GM21576 (cell line): ENCODE measurements at regions not wholly inside any gene's neighbourhood (a gene's known extent, or its start where the extent isn't known, plus 50 kb on each side); places are given as distances from the start of the nearest gene placed in this dataset.
A peak's percentile ranks its signal among the peaks of the same experiment; 100 is the strongest.
"Not testable (repeated sequence)": the region's sequence is repeated elsewhere in the genome, so short reads cannot be mapped to it uniquely, and the experiment has no call there.

Source experiments
- ATAC-seq: cut with Tn5 transposase; IDR thresholded peaks from one replicate; pipeline ENCODE4 v1.9.1; 2021; ENCODE audit warnings: mild to moderate bottlenecking, moderate library complexity; ENCODE audit not compliant: unreplicated experiment

DNA sequence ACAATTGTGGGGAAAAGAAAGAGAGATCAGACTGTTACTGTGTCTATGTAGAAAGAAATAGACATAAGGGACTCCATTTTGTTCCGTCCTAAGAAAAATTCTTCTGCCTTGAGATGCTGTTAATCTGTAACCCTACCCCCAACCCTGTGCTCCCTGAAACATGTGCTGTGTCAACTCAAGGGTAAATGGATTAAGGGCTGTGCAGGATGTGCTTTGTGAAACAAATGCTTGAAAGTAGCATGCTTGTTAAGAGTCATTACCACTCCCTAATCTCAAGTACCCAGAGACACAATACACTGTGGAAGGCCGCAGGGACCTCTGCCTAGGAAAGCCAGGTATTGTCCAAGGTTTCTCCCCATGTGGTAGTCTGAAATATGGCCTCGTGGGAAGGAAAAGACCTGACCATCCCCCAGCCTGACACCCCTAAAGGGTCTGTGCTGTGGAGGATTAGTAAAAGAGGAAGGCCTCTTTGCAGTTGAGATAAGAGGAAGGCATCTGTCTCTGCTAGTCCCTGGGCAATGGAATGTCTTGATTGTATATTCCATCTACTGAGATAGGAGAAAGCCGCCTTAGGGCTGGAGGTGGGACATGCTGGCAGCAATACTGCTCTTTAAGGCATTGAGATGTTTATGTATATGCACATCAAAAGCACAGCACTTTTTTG lies 695.9 kb upstream of the ADGRL4 start:
- ATAC-seq = not testable (repeated sequence)

DNA sequence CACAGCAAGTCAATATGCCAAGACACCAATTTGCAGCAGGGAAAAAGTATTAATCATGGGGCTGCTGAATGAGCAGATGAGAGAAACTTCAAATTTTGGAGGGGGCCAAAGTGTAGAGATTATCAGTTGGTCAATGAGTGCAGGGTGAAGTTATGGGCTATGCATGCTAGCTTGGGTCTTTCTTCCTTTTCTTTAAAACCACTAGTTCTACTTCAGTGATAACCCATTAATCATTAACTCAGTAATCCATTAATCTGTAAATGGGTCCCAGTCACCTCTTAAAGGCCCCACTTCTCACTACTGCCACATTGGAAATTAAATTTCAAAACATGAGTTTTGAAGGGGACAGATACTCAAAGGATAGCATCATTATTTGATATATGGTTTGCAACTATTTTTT lies 688.6 kb upstream of the ADGRL4 start:
- peak; percentile 91 for ATAC-seq

DNA sequence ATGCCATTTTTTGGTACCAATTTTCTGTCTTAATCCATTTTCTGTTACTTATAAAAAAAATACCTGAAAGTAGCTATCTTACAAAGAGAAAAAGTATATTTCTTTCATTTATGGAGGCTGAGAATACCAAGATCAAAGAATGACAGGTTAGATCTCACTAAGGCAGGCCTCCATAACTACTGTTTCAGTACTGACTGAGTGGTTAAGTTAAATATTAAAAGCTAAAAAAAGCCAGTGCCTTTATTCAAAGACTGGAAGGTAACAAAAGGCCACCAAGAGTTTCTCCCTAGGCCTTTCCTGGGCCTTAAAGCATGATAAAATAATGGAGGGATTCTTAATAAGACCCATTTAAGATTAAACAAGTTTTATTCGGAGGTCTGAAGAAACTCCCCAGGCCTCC lies 687.7 kb upstream of the ADGRL4 start:
- ATAC-seq = peak; percentile 51

DNA sequence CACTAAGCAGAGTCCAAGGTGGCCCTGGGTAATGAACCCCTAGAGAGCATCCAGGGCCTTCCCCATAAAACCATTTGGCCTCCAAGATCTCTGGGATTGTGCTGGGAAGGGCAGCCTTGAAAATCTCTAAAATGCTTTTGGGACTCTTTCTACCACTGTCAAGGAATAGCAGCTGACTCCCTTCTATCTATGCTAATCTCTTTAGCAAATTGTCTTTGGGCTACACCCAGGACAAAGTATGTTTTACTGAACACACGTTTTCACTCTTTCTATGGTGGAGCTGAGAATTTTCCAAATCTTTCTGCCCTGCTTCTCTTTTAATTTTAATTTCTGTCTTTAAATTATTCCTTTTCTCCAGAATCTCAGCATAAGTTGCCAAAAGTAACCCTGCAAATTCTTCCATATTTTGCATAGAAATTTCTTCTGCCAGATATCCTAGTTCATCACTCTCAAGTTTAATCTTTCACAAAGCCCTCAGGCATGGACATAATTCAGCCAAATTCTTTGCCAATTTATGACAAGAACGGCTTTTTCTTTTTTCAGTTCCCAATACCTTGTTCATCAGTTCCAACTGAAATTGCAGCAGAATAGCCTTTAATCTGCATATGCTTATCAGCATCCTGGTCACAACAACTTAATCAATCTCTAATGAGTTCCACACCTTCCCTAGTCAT lies 687.0 kb upstream of the ADGRL4 start:
- no peak for ATAC-seq

DNA sequence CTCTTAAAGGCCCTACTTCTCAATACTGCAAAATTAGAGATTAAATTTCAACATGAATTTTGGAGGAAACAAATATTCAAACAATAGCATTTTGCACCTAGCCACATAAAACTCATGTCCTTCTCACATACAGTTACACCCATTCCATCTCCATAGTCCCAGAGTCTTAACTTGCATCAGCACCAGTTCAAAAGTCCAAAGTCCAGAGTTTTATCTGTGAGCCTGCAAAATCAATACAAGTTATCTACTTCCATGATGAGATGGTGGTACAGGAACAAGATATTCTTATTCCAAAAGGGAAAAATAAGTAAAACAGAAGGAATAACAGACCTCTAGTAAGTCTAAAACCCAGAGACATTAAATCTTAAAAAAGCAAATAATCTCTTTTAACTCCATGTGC lies 686.0 kb upstream of the ADGRL4 start:
- no peak for ATAC-seq

DNA sequence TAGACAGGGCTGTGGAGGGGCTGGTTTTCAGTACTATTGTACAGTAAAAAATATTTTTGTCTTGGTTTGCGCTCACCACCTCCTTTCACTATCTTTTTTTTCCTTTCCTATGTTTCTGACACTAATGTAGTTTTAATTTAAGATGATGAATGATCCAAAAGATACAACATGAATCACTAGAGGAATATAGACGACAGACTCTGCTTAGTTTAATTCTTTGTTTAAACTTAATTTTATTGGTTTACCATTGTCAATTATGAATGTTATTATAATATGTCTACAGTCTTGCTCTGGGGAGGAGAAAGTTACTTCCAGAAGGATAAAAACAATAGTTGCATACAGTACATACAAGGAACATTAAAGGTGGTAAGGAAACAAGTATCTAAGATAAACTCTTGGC lies 682.4 kb upstream of the ADGRL4 start:
- ATAC-seq = no peak

DNA sequence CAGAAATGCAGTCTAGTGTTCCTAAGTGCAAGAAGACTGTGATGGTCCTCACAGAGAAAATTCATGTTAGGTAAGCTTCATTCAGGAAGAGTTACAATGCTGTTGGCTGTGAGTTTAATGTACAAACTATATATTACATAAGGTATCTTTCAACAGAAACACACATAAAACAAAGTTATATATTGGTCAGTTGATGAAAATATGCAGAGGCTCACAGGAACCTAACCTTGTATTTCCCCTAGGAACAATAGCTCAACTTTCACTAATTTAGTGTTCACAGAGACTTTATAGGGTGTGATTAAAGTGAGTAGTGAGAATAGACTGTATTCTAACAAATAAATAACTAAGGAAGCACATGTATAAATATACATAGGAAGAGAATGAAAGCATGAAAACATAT lies 676.9 kb upstream of the ADGRL4 start:
- no peak for ATAC-seq

DNA sequence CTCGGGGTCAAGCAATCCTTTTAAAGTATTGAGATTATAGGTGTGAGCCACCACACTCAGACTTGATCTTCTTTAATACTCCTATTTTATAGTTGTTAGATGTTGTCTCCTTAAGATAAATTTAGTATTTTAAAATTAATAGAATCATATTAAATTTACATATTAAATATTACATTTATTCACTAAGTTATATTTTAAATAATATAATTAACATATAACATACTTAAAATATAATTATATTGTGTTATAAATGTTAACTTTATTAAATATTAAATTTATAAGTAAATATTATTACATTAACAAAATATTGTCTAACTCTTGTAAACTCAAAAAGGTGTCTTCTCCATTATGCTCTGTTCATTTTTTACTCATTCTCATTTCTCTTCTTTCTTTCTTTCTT lies 675.9 kb upstream of the ADGRL4 start:
- no peak for ATAC-seq

DNA sequence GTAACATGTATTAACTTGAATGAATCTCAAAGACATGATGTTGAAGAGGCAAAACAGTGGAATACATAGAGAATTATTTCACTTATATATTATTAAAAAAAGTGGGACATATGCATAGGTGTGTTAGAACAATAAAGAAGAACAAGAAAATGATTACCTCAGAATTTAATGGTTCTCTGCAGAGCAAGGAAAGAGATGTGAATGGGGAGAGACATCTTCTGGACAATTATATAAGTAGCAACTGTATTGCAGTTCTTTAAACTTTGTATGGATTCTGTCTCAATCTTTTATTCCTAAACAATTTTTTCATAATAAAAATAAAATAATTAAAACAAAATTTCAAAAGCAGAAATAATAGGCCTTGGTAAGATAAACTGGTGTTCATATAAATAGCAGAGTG lies 674.9 kb upstream of the ADGRL4 start:
- ATAC-seq = no peak

DNA sequence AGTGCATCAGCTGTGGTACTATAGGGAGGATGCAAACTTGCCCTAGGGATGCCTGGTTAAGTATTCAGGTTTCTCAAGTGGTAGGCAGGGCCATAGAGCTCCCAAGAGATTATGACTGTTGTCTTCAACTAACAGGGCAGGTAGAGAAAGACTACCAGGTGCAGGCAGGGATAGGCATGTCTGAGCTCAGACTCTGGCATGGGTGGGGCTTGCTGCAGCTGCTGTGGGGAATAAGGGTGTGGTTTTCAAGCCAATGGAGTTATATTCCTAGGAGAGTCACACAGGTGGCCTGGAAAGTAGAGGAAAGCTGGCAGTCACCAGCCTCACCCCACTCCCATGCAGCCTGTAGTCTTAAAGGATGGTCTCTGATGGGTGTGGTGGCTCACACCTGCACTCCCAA lies 673.4 kb upstream of the ADGRL4 start:
- no peak for ATAC-seq

DNA sequence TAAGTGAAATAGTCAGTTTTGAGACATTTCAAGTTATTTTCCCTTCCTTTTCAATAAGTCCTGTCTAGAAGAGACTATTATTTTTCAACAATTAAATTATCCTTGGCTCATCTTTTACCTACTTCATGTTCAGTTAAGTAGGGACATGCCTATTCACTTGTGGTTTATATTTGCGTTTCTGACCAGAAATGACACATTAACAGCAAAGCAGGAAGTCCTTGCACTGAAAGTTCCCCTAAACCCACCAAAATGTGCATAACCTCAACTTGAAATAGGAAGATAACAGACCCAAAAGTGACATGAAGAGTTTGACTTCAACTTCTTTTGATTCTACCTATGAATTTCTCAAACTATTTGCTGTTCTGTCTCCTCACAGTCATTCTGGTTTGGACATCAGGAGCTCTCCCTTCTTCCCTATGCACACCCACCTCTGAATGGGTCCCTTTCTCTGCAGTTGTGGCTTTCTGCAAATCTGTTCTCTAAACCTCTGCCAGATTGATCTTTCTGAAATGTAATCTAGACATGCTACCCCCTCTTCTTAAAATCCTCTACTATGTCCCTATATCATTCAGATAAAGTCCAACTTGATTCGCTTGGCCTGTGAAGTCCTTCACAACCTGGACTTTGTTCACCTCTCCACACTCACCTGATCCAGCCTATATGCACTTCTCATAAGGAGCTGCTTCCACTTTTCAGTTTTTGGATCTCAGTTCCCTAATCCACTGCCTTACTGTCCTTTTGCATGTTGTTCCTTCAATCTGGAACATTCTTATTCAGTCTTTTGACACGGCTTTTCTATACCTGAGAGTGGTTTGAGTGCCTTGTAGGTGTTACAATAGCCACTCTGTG lies 661.5 kb upstream of the ADGRL4 start:
- ATAC-seq = peak; percentile 84

DNA sequence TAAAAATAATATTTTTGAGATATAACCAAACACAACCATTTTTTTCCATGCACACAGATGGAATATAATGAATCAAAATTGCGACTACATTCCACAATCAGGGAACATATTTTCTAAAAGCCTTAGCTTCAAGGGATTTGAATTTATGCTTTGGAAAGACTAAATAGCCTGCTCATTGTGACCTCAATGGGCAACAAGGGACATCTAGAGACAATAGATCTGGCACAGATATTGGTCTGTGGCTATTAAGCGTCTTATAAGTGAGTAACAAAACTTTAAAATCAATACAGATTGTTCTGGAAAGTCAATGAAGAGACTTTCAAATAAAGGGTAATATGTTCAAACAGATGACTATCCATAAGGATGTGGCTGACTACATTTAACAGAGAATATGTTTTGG lies 660.6 kb upstream of the ADGRL4 start:
- ATAC-seq = no peak

DNA sequence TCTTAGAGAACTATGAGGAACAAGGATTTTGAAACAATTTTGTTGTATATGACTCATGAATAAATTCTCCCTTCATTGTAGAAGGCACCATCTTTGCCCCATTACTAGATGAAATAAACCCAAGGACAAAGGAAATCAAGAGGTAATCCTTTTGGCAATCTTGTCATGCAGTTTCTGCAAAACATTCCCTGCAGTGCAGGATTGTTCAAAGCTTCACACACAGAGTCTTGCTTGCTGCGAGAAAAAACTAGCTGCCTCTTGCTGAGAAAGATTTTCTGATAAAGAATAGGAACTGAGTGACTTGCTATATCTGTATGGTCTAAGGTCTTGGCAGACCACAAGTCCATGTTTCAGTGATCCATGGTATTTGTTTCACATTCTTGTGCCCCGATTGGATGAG lies 657.4 kb upstream of the ADGRL4 start:
- ATAC-seq = no peak

DNA sequence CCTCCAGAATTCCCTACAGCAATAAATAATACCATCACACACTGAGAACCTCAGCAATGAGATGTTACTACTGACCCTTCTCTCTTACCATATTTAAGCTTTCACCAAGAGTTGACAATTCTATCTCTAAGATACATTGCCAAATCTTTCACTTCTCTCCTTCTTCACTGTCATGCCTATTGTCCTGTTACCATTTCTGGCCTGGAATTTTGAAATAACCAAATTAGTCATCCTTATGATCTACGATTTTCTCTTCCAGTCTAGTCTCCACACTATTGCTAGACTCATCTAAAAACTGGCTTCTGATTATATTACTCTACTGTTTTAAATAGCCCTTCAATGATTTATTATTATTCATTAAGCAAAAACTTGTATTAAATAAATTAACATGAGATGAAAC lies 656.1 kb upstream of the ADGRL4 start:
- no peak for ATAC-seq

DNA sequence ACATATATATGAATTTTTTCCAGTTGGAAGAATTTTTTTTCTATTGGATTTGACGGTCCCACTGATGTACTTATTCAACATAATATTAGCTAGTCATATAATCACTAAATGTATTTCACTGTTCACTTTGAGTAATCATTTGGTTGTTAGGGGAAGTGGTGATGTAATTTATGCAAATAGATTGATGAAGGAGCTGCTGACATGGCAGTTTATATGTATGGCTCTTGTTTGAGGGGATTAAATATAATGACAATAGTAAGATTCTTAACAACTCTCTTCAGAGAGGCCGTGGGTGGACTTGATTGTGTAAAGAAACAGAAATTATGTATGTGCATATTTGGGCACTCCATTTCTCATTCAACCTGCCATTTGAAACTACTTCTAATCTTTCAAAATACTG lies 653.6 kb upstream of the ADGRL4 start:
- no peak for ATAC-seq

DNA sequence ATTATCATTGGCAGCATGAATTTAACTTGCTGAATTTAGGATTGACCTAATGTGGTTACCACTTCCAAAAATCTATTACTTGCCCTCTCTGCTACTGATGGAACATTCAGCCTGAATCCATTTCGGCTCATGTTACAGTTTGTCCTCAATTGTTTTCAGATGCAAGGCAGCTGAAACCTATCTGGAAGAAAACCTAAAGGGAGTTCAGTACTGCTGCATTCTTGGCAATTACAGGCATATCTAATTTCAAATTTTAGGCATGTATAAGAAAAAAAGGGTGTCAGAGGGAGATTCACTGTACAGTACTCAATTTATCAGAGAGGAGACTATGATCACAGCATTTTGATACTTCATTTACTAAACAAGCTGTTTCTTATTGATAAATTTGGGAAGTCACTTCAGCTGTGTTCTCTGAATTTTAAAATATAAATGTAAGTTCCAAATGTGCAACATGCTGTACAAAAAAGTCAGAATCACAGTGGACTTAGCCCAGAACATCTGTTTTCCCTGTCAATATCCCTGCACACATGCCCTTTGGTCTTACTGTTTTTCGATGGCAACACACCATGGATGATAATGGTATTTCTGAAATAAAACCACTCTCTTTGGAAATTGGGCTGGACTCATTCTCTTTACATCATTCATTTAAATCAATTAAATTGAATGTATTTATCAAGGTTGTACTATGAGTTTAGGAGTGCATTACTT lies 651.6 kb upstream of the ADGRL4 start:
- ATAC-seq = no peak

DNA sequence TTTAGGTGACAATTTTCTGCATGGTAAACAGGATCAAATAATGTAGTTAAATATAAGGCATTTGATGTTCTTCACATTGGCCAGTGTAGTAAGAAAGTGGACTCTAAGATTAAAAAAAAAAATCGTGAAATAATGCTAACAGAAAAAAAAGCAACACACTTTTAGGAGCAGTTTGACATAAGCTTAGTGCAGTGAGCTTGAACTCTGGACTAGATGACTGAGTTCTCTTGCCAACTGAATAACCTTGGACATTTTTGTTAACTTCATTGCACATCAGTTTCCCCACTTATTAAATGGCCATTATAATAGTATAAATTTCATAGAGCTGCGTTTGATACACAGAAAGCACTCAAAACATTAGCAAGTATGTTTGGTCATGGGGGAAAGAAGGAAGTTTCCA lies 649.3 kb upstream of the ADGRL4 start:
- ATAC-seq = no peak

DNA sequence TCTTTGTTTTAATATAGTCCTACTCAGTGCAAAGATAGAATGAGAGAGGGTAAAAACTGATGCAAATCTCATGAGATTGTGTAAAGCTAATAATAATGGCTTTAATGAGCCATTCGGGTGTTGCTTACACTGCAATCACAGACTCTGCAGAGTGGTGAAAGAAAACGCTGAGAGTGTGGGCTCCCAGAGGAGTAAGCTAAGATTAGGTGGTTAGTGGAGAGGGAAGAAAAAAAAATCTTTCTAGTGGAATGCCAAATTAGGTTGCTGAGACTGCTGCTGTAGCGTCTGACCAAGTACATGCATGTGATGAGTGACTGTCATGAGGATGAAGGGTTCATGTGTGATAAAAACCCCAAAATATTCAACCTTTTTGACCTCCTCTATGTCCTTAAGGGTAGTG lies 645.9 kb upstream of the ADGRL4 start:
- ATAC-seq = no peak

DNA sequence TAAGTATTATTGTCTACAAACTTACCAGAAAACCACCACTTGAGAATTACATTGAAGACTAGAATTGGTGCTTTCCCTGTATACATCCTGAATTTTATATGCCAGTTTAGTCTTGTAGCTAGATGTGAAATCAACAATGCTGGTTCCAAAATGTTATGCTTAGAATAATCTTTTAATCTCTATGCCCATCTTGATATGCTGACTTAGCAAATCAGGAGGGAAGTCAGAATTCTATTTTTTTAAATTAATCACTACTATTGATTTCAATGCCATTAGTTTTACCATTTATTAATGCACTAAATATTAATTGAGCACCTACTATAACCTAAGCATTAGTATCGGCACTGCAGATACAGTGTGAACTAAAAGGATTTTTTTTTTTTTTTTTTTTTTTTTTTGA lies 641.6 kb upstream of the ADGRL4 start:
- ATAC-seq = no peak

DNA sequence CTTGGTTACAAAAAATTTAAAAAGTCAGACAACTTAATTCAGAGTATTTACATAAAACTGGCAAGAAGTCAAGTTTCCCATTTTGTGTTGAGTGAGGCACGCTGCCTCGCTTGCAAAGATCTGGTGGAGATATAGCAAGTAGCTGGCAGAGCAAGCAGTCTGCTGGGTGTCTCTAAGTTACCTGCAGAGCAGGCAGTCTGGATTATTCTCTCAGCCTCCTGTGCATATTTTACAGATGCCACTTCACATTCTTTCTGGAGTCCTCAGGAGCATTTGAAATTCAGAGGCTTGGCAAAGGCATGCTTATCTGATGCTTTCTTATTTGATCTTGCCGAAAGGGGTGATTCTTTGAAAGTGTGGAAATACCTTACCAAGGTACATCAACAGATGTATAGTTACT lies 640.4 kb upstream of the ADGRL4 start:
- ATAC-seq = no peak

DNA sequence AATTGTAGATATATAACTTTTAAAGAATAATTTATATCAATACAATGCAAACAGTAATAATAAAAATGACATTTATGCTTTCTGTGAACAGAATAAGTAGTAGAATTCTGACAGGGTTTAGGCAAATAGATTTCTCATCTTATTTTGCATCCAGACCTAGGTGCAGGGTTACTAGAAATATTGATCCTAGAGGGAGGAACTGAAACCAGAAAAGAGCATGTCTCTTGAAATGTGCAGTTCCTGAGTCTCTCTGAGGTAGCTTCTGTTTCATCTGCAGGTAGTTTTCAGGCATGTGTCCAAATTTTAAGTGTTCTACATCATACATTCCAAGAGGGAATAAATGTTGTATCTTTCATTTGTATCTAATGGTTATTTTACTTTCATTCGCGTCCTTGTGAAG lies 631.9 kb upstream of the ADGRL4 start:
- peak; percentile 87 for ATAC-seq
